WTC11 (cell line): ENCODE measurements at regions not wholly inside any gene's neighbourhood (a gene's known extent, or its start where the extent isn't known, plus 50 kb on each side); places are given as distances from the start of the nearest gene placed in this dataset.

Experiments
- ATAC-seq: fragments of 200-7000 bp; cut with Tn5 transposase; 2 replicates; pipeline ENCODE4 v1.10.0; 2021; ENCODE audit warnings: mild to moderate bottlenecking, moderate library complexity
- CTCF ChIA-PET: fragments of 300-600 bp; sonication (Branson Sonifier 250); formaldehyde crosslinking; loops from one replicate; lab custom pipeline; 2021; ENCODE audit warnings: antibody characterized with exemption; lab: Charles Lee
- POLR2A ChIA-PET: fragments of 350-600 bp; sonication (Branson Sonifier 250); formaldehyde crosslinking; loops from one replicate; lab custom pipeline; 2021; ENCODE audit warnings: antibody characterized with exemption; lab: Charles Lee
- DNase-seq: peaks from one replicate; pipeline ENCODE4 v3.0.0; 2021; ENCODE audit warnings: low spot score
- H3K27ac Mint-ChIP-seq: 2 replicates; pipeline ENCODE4 v1.8.0; 2021; ENCODE audit warnings: mixed read lengths
- H3K27me3 Mint-ChIP-seq: 2 replicates; pipeline ENCODE4 v1.8.0; 2021; ENCODE audit warnings: low read depth, mild to moderate bottlenecking, moderate library complexity, mixed read lengths
- H3K36me3 Mint-ChIP-seq: 2 replicates; pipeline ENCODE4 v1.8.0; 2021; ENCODE audit warnings: mixed read lengths
- H3K4me1 Mint-ChIP-seq: 2 replicates; pipeline ENCODE4 v1.8.0; 2022; ENCODE audit warnings: mixed read lengths
- H3K4me3 Mint-ChIP-seq: 2 replicates; pipeline ENCODE4 v1.8.0; 2021; ENCODE audit warnings: mild to moderate bottlenecking, moderate library complexity, mixed read lengths
- H3K9me3 Mint-ChIP-seq: 2 replicates; pipeline ENCODE4 v1.8.0; 2021; ENCODE audit warnings: mixed read lengths
- AR ChIP-seq: fragments of 250-450 bp; sonication (Bioruptor Pico); IDR thresholded peaks from 2 replicates; pipeline ENCODE4 v1.9.0; 2021; ENCODE audit warnings: mild to moderate bottlenecking
- CDX4 ChIP-seq: fragments of 250-450 bp; sonication (Bioruptor Pico); IDR thresholded peaks from 2 replicates; pipeline ENCODE4 v1.9.0; 2021; ENCODE audit warnings: moderate library complexity, mild to moderate bottlenecking, inconsistent platforms, borderline replicate concordance
- FOXJ3 ChIP-seq: sonication (generic); formaldehyde crosslinking; IDR thresholded peaks from 2 replicates; pipeline ENCODE4 v1.9.0; 2021; ENCODE audit warnings: missing genetic modification reagents, mild to moderate bottlenecking, borderline replicate concordance
- FOXP1 ChIP-seq: sonication (generic); formaldehyde crosslinking; IDR thresholded peaks from 2 replicates; pipeline ENCODE4 v1.8.0; 2022; ENCODE audit warnings: missing genetic modification reagents, mild to moderate bottlenecking, moderate library complexity, borderline replicate concordance
- GRHL2 ChIP-seq: fragments of 250-450 bp; sonication (Bioruptor Pico); IDR thresholded peaks from 2 replicates; pipeline ENCODE4 v1.8.0; 2022; ENCODE audit warnings: mild to moderate bottlenecking, moderate library complexity; ENCODE audit not compliant: insufficient replicate concordance, severe bottlenecking
- HMGXB4 ChIP-seq: sonication (generic); formaldehyde crosslinking; IDR thresholded peaks from 2 replicates; pipeline ENCODE4 v1.8.1; 2023; ENCODE audit warnings: mild to moderate bottlenecking, moderate library complexity, missing genetic modification reagents
- JAZF1 ChIP-seq: fragments of 250-450 bp; sonication (Bioruptor Pico); IDR thresholded peaks from 2 replicates; pipeline ENCODE4 v1.9.0; 2021; ENCODE audit warnings: moderate library complexity, mild to moderate bottlenecking, inconsistent platforms
- JUN ChIP-seq: sonication (generic); formaldehyde crosslinking; IDR thresholded peaks from 2 replicates; pipeline ENCODE4 v1.8.0; 2023; ENCODE audit warnings: mild to moderate bottlenecking, missing genetic modification reagents
- MXD4 ChIP-seq: fragments of 250-450 bp; sonication (Bioruptor Pico); IDR thresholded peaks from 2 replicates; pipeline ENCODE4 v1.8.0; 2021; ENCODE audit warnings: mild to moderate bottlenecking, moderate library complexity, borderline replicate concordance
- NFE2L1 ChIP-seq: sonication (generic); formaldehyde crosslinking; IDR thresholded peaks from 2 replicates; pipeline ENCODE4 v1.8.1; 2023; ENCODE audit warnings: missing genetic modification reagents
- NFYB ChIP-seq: sonication (generic); formaldehyde crosslinking; conservative IDR thresholded peaks from 2 replicates; pipeline ENCODE4 v1.8.0; 2022; ENCODE audit warnings: low read depth, missing genetic modification reagents
- STAT6 ChIP-seq: sonication (generic); formaldehyde crosslinking; conservative IDR thresholded peaks from 2 replicates; pipeline ENCODE4 v1.8.1; 2023; ENCODE audit warnings: mild to moderate bottlenecking, low read depth, missing genetic modification reagents, moderate library complexity
- TCF7 ChIP-seq: sonication (generic); formaldehyde crosslinking; IDR thresholded peaks from 2 replicates; pipeline ENCODE4 v1.8.0; 2022; ENCODE audit warnings: mild to moderate bottlenecking, low read depth, missing genetic modification reagents, moderate library complexity
- TEAD1 ChIP-seq: sonication (generic); formaldehyde crosslinking; IDR thresholded peaks from 2 replicates; pipeline ENCODE4 v1.8.0; 2022; ENCODE audit warnings: mild to moderate bottlenecking, missing genetic modification reagents
- ZBTB43 ChIP-seq: sonication (generic); formaldehyde crosslinking; IDR thresholded peaks from 2 replicates; pipeline ENCODE4 v1.8.1; 2023; ENCODE audit warnings: mild to moderate bottlenecking, missing genetic modification reagents
- ZNF396 ChIP-seq: fragments of 250-450 bp; sonication (Bioruptor Pico); IDR thresholded peaks from 2 replicates; pipeline ENCODE4 v1.8.0; 2021; ENCODE audit warnings: mild to moderate bottlenecking, moderate library complexity, borderline replicate concordance
- ZNF423 ChIP-seq: fragments of 250-450 bp; sonication (Bioruptor Pico); IDR thresholded peaks from 2 replicates; pipeline ENCODE4 v2.1.2; 2022; ENCODE audit warnings: mild to moderate bottlenecking, moderate library complexity
- ZNF532 ChIP-seq: fragments of 250-450 bp; sonication (Bioruptor Pico); IDR thresholded peaks from 2 replicates; pipeline ENCODE4 v1.9.0; 2021; ENCODE audit warnings: mild to moderate bottlenecking, borderline replicate concordance

- no peak for TF ChIP-seq AR (CRISPR knock-in tag)
- no peak for TF ChIP-seq CDX4 (CRISPR knock-in tag)
- no peak for TF ChIP-seq STAT6 (CRISPR knock-in tag)
- TF ChIP-seq NFE2L1 (CRISPR knock-in tag): no peak
- no peak for TF ChIP-seq ZNF396 (CRISPR knock-in tag)
Measured at GRCh38 chr4:102143433-102143832, 201.8 kb downstream of the SLC39A8 start (continued).

GRCh38 chr4:102141842-102142241 is 203.4 kb downstream of the SLC39A8 start:
- H3K27ac Mint-ChIP-seq: no peak overlapping the region
- H3K4me3 Mint-ChIP-seq: no peak overlapping the region
- H3K27me3 Mint-ChIP-seq: no peaks in the 10 kb centered on the region
- TF ChIP-seq TCF7 (CRISPR knock-in tag) (no peak), JAZF1 (no peak), TEAD1 (CRISPR knock-in tag) (no peak), NFYB (CRISPR knock-in tag) (no peak), MXD4 (no peak)
- TF ChIP-seq, all 79 proteins: peak for 0
- ChIA-PET CTCF (no interaction called here), POLR2A (interaction anchor here (0.7 kb wide), 1 partner anchor 117 kb away, joined by 3 read pairs; no protein-coding TSS in a partner anchor)
- Mint-ChIP-seq H3K4me1 (peaks cover 2% of the 10 kb centered on the region), H3K36me3 (no peaks in the 10 kb centered on the region), H3K9me3 (no peaks in the 10 kb centered on the region)
- DNase-seq: no peak
- ATAC-seq: no peak

GRCh38 chr4:102139932-102140331 is 205.3 kb downstream of the SLC39A8 start:
- DNase-seq (no peak), ATAC-seq (no peak)
- CTCF ChIA-PET: interaction anchor here (0.6 kb wide), 1 partner anchor 1592 kb away, joined by 3 read pairs; no protein-coding TSS in a partner anchor
- no peaks in the 10 kb centered on the region for H3K9me3 Mint-ChIP-seq
- H3K27me3 Mint-ChIP-seq: no peaks in the 10 kb centered on the region
- POLR2A ChIA-PET: no interaction called here
- H3K27ac Mint-ChIP-seq: no peak overlapping the region
- peaks cover 6% of the 10 kb centered on the region for H3K4me1 Mint-ChIP-seq
- no peak overlapping the region for H3K4me3 Mint-ChIP-seq
- H3K36me3 Mint-ChIP-seq: no peaks in the 10 kb centered on the region
- TF ChIP-seq FOXP1 (CRISPR knock-in tag) (no peak), HMGXB4 (CRISPR knock-in tag) (no peak), ZBTB43 (no peak), ZNF423 (CRISPR knock-in tag) (no peak), FOXJ3 (no peak), JUN (CRISPR knock-in tag) (no peak), GRHL2 (CRISPR knock-in tag) (no peak), ZNF532 (CRISPR knock-in tag) (no peak)
